HG02588 (cell line): ENCODE measurements at regions not wholly inside any gene's neighbourhood (a gene's known extent, or its start where the extent isn't known, plus 50 kb on each side); places are given as distances from the start of the nearest gene placed in this dataset.
A peak's percentile ranks its signal among the peaks of the same experiment; 100 is the strongest.

ENCODE experiments used
- ATAC-seq: cut with Tn5 transposase; IDR thresholded peaks from one replicate; pipeline ENCODE4 v1.9.1; 2021; ENCODE audit warnings: mild to moderate bottlenecking, moderate library complexity; ENCODE audit not compliant: unreplicated experiment

- ATAC-seq: no peak
Observed at GRCh38 chr3:181855825-181856224, 144.1 kb downstream of the SOX2 start.

GRCh38 chr3:181859518-181859917 lies 147.8 kb downstream of the SOX2 start:
- no peak for ATAC-seq

GRCh38 chr3:181860235-181860634 lies 148.5 kb downstream of the SOX2 start:
- no peak for ATAC-seq

DNA sequence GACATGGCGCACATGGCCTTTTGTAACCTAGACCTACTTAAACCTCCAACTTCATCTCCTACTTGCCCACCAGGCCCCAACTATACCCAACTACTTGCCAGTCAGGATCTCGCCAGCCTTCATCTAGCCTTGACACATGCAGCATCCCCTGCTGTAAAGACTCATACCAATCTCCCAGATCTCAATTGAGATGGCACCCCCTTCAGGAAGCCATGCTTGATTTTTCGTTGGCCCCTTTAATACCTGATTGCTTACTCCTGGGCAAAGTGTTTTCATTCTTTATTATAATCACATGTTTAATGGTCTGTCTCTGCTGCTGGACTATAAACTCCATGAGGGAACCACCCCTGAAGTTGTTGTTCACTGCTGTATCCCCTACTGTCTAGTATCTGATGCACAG lies 150.8 kb downstream of the SOX2 start:
- no peak for ATAC-seq

DNA sequence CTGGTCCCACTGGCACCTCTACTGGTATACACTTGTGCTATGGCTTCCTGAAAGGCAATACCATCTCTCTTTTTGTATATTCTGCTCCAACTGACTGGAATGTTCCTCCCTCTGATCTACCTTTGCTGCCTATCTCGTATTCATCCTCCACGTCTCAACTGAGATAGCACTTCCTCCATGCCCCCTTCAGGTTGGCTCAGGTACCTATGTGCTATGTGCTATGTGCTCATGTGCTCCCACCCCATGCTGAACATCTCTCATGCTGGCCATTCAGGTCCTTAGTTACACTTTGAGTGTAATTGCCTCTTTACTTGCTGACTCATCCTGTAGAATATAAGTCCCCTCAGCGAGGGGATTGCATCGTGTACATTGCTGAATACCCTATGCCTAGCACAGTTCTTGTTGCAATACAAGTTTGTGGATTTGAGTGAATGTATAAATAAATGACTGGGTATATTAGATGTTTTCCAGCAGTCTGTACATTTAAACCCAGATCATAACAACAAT lies 156.9 kb downstream of the SOX2 start:
- no peak for ATAC-seq

DNA sequence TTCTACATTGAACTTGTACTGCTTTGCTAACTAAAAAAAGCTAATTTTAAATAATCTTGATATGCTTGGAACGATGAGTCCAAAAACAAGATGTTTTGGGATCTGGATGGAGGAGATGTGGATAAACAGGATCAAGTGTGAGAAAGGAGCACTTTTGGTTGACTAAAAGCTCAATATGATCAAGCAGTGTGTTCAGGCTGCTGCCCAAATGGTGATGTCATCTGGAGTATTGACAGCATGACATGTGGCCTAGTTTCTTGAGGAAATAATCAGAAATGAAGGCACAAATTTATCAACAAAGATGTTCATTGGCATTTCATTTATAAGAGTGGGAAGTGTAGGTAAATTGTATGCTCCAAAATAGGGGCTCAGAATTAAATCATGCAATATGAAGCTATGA lies 161.2 kb downstream of the SOX2 start:
- ATAC-seq: no peak

DNA sequence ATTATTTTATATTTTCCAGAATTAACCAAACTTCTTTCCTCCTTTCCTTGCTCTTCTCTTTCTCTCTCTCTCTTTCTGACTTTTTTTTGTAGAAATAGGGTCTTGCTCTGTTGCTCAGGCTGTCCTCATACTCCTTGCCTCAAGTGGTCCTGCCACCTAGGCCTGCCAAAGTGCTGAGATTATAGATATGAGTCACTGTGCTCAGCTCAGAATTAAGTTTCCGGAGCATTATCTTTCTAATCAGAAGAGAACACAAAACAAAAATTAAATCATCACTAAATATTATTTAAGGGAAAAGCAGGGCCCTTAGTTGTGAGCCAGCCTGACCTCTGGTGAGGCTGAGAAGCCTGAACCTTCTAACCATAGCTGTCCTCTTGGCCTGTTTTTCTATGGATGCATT lies 168.2 kb downstream of the SOX2 start:
- ATAC-seq: no peak

- ATAC-seq: no peak
Observed at GRCh38 chr3:181880331-181880730, 168.6 kb downstream of the SOX2 start.

GRCh38 chr3:181881749-181882148 lies 170.0 kb downstream of the SOX2 start:
- no peak for ATAC-seq

- ATAC-seq: no peak
Observed at GRCh38 chr3:181885868-181886630, 174.3 kb downstream of the SOX2 start.

- ATAC-seq: no peak
Observed at GRCh38 chr3:181886676-181887075, 175.0 kb downstream of the SOX2 start.

DNA sequence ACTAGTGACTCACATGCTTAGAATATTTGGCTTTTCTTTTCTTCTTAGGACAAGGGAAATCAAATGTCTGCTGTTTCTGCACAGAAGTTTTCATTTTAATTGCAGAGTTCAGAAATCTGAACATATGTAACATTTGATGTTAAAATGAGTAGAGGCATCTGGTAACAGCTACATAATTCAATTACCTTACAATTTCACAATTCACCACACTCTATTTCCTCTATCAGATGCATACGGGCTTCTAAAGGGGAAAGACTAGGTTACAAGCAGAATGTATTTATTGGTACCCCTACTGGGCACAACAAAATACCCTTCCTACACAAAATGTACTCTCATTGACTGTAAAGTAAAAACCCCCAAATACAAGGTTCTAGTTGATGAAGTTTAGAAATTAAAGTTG lies 176.0 kb downstream of the SOX2 start:
- ATAC-seq: no peak

DNA sequence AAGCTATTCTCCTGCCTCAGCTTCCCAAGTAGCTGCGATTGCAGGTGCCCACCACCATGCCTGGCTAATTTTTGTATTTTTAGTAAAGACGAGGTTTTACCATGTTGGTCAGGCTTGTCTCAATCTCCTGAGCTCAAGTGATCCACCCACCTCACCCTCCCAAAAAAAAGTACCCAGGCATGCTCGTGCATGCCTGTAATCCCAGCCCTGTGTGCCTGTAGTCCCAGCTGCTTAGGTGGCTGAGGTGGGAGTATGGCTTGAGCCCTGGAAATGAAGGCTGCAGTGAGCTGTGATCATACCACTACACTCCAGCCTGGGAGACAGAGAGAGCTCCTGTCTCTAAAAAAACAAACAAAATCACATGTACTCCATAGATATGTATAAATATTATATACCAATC lies 176.5 kb downstream of the SOX2 start:
- ATAC-seq: no peak

DNA sequence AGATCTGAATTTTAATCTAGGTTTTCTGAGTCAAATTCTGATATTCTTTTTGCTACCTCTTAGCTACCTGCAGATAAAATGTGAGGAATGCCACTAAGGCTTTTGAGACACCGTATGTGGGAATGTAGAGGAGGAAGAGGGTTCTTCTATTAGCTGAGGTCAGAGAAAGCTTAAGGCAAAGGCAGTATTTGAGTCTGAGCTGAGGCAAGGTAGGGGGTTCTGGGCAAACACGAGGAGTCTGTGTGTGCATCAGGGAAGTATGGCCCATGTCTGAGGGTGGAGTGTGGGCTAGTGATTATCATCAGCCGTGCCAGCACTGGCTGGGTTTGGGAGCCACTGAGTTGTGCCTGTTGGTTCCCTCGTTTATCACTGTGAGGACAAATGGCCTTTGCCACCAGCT lies 181.1 kb downstream of the SOX2 start:
- ATAC-seq: no peak

GRCh38 chr3:181896605-181897004 lies 184.9 kb downstream of the SOX2 start:
- ATAC-seq: no peak

GRCh38 chr3:181899702-181900101 lies 188.0 kb downstream of the SOX2 start:
- ATAC-seq: peak; percentile 46

- ATAC-seq: no peak
Observed at GRCh38 chr3:181901626-181902025, 189.9 kb downstream of the SOX2 start.

DNA sequence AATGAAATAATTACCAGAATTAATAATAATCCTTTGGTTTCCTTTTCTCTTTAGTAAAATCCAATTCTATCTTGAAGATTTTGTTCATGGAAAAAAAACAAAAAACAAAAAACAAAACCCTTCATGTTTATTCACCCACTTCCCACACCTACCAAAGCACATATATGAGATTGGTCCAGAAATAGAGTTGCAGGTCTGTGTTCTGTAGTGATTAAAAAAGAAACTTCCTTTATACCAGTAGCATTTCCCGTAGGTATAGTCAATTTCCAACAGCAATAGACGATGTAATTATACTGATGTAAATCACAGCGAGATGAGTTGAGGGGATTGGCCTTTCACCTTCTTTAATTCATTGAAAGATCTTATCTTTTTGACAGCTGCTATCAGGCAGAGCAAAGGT lies 194.6 kb downstream of the SOX2 start:
- no peak for ATAC-seq

- ATAC-seq: no peak
Observed at GRCh38 chr3:181909241-181909640, 197.5 kb downstream of the SOX2 start.

DNA sequence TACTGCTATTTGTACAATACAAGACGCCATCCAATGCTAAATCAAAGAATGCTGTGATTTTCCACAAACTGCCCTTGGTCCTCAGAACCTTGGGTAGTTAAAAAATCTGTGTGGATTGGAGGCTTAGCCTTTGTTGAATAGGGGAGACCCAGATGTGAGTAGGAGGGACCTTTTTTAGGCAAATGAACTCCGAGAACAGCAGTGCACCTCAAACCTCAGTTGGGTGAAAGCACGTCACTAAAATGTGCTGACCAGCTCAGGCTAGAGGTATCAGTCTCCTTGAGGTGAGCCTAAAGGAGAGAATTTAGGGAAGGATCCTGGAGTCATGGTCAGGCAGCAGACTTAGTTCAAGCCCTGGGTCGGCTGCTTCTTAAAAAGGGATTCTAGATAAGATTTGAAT lies 200.7 kb downstream of the SOX2 start:
- ATAC-seq: no peak

GRCh38 chr3:181913254-181913653 lies 201.5 kb downstream of the SOX2 start:
- ATAC-seq: no peak

DNA sequence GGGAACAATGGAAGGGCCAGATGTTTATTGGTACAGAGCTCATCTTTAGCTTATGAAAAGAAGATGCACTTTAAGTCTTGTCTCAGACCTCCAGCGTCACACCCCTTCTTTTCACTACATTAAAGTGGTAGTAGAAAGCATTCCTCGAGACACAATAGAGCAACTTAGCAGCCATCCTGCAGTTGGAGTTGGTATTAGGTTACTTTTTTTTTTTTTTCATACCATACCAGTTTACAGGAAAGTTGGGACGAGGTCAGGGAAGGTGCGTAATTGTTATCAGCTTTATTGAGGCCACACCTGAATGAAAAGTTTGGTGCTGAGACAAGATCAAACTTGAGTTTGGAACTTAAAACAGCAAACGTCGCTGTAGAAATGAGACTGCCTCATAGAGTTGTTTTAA lies 203.8 kb downstream of the SOX2 start:
- ATAC-seq: no peak

- no peak for ATAC-seq
Observed at GRCh38 chr3:181916013-181916412, 204.3 kb downstream of the SOX2 start.
